Prostate gland (tissue), 2 donors: ENCODE measurements at regions not wholly inside any gene's neighbourhood (a gene's known extent, or its start where the extent isn't known, plus 50 kb on each side); places are given as distances from the start of the nearest gene placed in this dataset.
"Not testable (repeated sequence)": the region's sequence is repeated elsewhere in the genome, so short reads cannot be mapped to it uniquely, and the experiment has no call there.

ENCODE experiments used
- DNase-seq: peaks from one replicate; pipeline ENCODE4 v3.0.0-alpha.2; 2019; ENCODE audit warnings: low spot score
- H3K27ac ChIP-seq, 2 donors: fragments of 200-600 bp; sonication (generic); 2 replicates each; pipeline ENCODE4 v1.5.1; 2017 to 2019
- H3K27me3 ChIP-seq: fragments of 200-600 bp; sonication (generic); replicated peaks from 2 replicates; pipeline ENCODE4 v1.5.1; 2019; ENCODE audit not compliant: insufficient read depth
- H3K36me3 ChIP-seq, 2 donors: fragments of 200-600 bp; sonication (generic); 1 replicate in 1 of 2; 2 replicates in 1 of 2; pipeline versions ENCODE4 v1.5.1 to v1.8.1; 2017 to 2019
- H3K4me1 ChIP-seq: fragments of 200-600 bp; sonication (generic); replicated peaks from 2 replicates; pipeline ENCODE4 v1.5.1; 2019
- H3K4me3 ChIP-seq, 2 donors: fragments of 200-600 bp; sonication (generic); 2 replicates each; pipeline ENCODE4 v1.5.1; 2017 to 2019
- H3K9me3 ChIP-seq: fragments of 200-600 bp; sonication (generic); 2 replicates; pipeline ENCODE4 v1.5.1; 2017
- CTCF ChIP-seq, 4 experiments: fragments of 200-600 bp in 2 of 4; fragments of 450-650 bp in 2 of 4; sonication (generic) in 2 of 4; IDR thresholded peaks; 1 replicate in 3 of 4; 2 replicates in 1 of 4; pipeline ENCODE4 v1.5.1; 2016 to 2019; ENCODE audit warnings: antibody characterized with exemption in 4 of 4, mild to moderate bottlenecking in 2 of 4, moderate library complexity in 2 of 4
- POLR2A ChIP-seq: fragments of 450-650 bp; IDR thresholded peaks from one replicate; pipeline ENCODE4 v1.6.1; 2016; ENCODE audit warnings: antibody characterized with exemption, mild to moderate bottlenecking
- POLR2AphosphoS5 ChIP-seq: sonication (generic); formaldehyde crosslinking; IDR thresholded peaks from one replicate; pipeline ENCODE4 v1.6.1; 2017; ENCODE audit warnings: antibody characterized with exemption
- WGBS: methylation state at CpG from one replicate; pipeline ENCODE4 v1.1.5; 2018; 5-methylcytosine and 5-hydroxymethylcytosine counted together
- intact Hi-C: fragments of 100-400 bp; cut with DNase I; formaldehyde crosslinking; loops from one replicate; pipeline ENCODE4 v1.14.2; 2022

- no peak overlapping the region for H3K27ac ChIP-seq
- H3K27me3 ChIP-seq: no peaks in the 10 kb centered on the region
- no peaks in the 10 kb centered on the region for H3K9me3 ChIP-seq
- H3K4me3 ChIP-seq: no peak overlapping the region
- no peak for TF ChIP-seq POLR2AphosphoS5
- TF ChIP-seq POLR2A: no peak
- no peak for TF ChIP-seq CTCF (IDR thresholded peaks at IDR 0.05)
- intact Hi-C loops: loop anchor here (10.0 kb wide), 1 partner anchor 982 kb away; no protein-coding TSS in a partner anchor
- WGBS: 88% methylated on average over 5 of the region's 5 CpGs
- H3K36me3 ChIP-seq: no peaks in the 10 kb centered on the region
- no peak for DNase-seq
- no peaks in the 10 kb centered on the region for H3K4me1 ChIP-seq
Observed at GRCh38 chr5:131107128-131107527, 57.9 kb downstream of the HINT1 start.

DNA sequence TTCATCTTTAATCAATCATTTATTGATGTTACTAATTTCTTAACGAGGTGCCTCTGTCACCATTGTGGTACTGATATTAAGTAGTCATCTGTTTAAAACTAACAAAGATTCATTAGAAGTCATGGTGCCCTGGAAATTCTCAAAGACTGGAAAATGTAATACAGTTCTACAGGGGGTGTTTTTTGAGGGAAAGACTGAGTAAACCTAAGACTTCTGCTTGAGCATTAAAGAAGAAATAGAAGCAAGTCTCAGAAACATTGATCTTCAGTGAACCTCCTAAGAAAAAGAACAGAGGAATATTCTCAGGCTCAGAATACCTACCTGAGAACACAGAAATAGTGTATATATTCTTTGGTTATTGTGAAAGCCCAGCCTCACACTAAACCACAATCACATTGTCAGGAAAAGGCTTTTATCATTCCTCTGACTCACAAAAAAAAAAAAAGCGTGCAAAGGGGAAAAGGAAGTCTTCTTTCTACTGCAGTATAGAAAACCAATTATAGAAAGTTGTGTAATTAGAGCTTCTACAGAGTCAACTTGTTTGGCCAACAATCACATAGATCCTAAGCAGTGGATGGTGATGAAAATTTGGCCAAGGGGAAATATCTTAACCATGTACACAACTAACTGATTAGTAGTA, 60.8 kb downstream of the HINT1 start:
- Histone ChIP-seq H3K27ac (no peak overlapping the region), H3K4me3 (no peak overlapping the region), H3K9me3 (no peaks in the 10 kb centered on the region), H3K36me3 (no peaks in the 10 kb centered on the region), H3K27me3 (no peaks in the 10 kb centered on the region), H3K4me1 (no peaks in the 10 kb centered on the region)
- TF ChIP-seq CTCF (IDR thresholded peaks at IDR 0.05) (no peak), POLR2AphosphoS5 (no peak), POLR2A (no peak)
- DNase-seq: no peak
- WGBS: 67% methylated on average over 2 of the region's 2 CpGs
- intact Hi-C loops: loop anchor here (10.0 kb wide), 1 partner anchor 979 kb away; no protein-coding TSS in a partner anchor

- no peaks in the 10 kb centered on the region for H3K9me3 ChIP-seq
- DNase-seq: no peak
- H3K27me3 ChIP-seq: no peaks in the 10 kb centered on the region
- no peak overlapping the region for H3K27ac ChIP-seq
- no peaks in the 10 kb centered on the region for H3K36me3 ChIP-seq
- no peak for TF ChIP-seq POLR2AphosphoS5
- TF ChIP-seq CTCF (IDR thresholded peaks at IDR 0.05): no peak
- TF ChIP-seq POLR2A: no peak
- intact Hi-C loops: no loop called here
- H3K4me1 ChIP-seq: no peaks in the 10 kb centered on the region
- H3K4me3 ChIP-seq: no peak overlapping the region
- WGBS: 81% methylated on average over 2 of the region's 2 CpGs
Observed at GRCh38 chr5:131096774-131097710, 68.0 kb downstream of the HINT1 start.

- DNase-seq, H3K4me3 ChIP-seq, H3K36me3 ChIP-seq, intact Hi-C loops, H3K9me3 ChIP-seq, H3K27me3 ChIP-seq, H3K27ac ChIP-seq, H3K4me1 ChIP-seq: not testable (repeated sequence)
- 85% methylated on average over 4 of the region's 4 CpGs for WGBS
Observed at GRCh38 chr5:131095561-131095960, 69.5 kb downstream of the HINT1 start.

DNA sequence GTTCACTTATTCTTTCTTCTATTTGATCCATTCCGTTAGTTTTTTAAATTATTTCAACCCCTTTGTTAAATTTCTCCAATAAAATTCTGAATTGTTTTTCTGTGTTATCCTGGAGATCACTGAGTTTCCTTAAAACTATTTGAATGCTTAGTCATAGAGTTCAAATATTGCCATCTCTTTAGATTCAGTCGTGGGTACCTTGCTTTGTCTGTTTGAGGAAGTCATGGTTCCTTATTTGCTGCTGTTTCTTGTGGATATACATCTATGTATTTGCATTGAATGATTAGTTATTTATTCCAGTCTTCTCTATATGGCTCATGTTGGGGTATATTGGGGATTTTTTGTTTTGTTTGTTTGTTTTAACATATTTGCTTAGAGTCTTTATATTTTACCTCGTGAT, 80.6 kb downstream of the HINT1 start:
- intact Hi-C loops: no loop called here
- no peaks in the 10 kb centered on the region for H3K4me1 ChIP-seq
- no peak overlapping the region for H3K4me3 ChIP-seq
- 58% methylated on average over 3 of the region's 3 CpGs for WGBS
- no peak for DNase-seq
- no peaks in the 10 kb centered on the region for H3K9me3 ChIP-seq
- H3K36me3 ChIP-seq: no peaks in the 10 kb centered on the region
- TF ChIP-seq CTCF (IDR thresholded peaks at IDR 0.05) (no peak), POLR2AphosphoS5 (no peak), POLR2A (no peak)
- no peaks in the 10 kb centered on the region for H3K27me3 ChIP-seq
- H3K27ac ChIP-seq: no peak overlapping the region
